ENCODE measurements at regions not wholly inside any gene's neighbourhood (a gene's known extent, or its start where the extent isn't known, plus 50 kb on each side); places are given as distances from the start of the nearest gene placed in this dataset.

GRCh38 chr18:78793313-78794070, 186.1 kb upstream of the SALL3 start:
- CTCF ChIA-PET (ENCODE audit: low intra/inter-chr PET ratio, low total read pairs) = no interaction called here
- no peak for FAIRE-seq
- no peaks in the 10 kb centered on the region for H4K20me1 ChIP-seq (ENCODE audit: insufficient read depth, low read length)

More at GRCh38 chr18:78793313-78794070, 186.1 kb upstream of the SALL3 start:
- WGBS (ENCODE audit: low lambda C conversion rate) = 13% methylated on average over 13 of the region's 19 CpGs
- POLR2A ChIA-PET = no interaction called here
- H3K27me3 ChIP-seq (ENCODE audit: control insufficient read depth in 1 of 2, insufficient read depth in 2 of 2, low read length in 2 of 2) = peaks cover 3 to 47% of the 10 kb centered on the region in 2 experiments; a peak in 3 of 5 replicates
- ATAC-seq (no peak), DNase-seq (ENCODE audit: low spot score) (no peak)
- no peak overlapping the region for H2AFZ ChIP-seq (ENCODE audit: low read length)
- no peaks in the 10 kb centered on the region for H3K36me3 ChIP-seq (replicated peaks in 1 of 2; ENCODE audit: control insufficient read depth in 1 of 2, insufficient read depth in 2 of 2, low read length in 2 of 2)
- no peak overlapping the region for H3K9ac ChIP-seq (ENCODE audit: insufficient read depth, low read depth, low read length)
- no peak overlapping the region for H3K27ac ChIP-seq (ENCODE audit: extremely low read length, insufficient read depth, low read length)
- H3K4me2 ChIP-seq (ENCODE audit: low read depth, low read length) = no peak overlapping the region
- intact Hi-C loops (cut with micrococcal nuclease; ENCODE audit: unreplicated experiment) (no loop called here), in situ Hi-C loops (cut with HindIII; ENCODE audit: extremely low pct_ligation_motif_present, low pct_unique_long_range_greater_than_20kb) (no loop called here)
- no peaks in the 10 kb centered on the region for H3K9me3 ChIP-seq (ENCODE audit: low read length)
- H3K4me3 ChIP-seq (replicated peaks in 1 of 3; ENCODE audit: insufficient read depth in 1 of 3, low read depth in 2 of 3, low read length in 3 of 3) = no peak overlapping the region
- BruUV-seq (replicated peaks) = no TSS peak
- H3K4me1 ChIP-seq (ENCODE audit: insufficient read depth, low read length) = no peaks in the 10 kb centered on the region
- TF ChIP-seq, protein P1, sequence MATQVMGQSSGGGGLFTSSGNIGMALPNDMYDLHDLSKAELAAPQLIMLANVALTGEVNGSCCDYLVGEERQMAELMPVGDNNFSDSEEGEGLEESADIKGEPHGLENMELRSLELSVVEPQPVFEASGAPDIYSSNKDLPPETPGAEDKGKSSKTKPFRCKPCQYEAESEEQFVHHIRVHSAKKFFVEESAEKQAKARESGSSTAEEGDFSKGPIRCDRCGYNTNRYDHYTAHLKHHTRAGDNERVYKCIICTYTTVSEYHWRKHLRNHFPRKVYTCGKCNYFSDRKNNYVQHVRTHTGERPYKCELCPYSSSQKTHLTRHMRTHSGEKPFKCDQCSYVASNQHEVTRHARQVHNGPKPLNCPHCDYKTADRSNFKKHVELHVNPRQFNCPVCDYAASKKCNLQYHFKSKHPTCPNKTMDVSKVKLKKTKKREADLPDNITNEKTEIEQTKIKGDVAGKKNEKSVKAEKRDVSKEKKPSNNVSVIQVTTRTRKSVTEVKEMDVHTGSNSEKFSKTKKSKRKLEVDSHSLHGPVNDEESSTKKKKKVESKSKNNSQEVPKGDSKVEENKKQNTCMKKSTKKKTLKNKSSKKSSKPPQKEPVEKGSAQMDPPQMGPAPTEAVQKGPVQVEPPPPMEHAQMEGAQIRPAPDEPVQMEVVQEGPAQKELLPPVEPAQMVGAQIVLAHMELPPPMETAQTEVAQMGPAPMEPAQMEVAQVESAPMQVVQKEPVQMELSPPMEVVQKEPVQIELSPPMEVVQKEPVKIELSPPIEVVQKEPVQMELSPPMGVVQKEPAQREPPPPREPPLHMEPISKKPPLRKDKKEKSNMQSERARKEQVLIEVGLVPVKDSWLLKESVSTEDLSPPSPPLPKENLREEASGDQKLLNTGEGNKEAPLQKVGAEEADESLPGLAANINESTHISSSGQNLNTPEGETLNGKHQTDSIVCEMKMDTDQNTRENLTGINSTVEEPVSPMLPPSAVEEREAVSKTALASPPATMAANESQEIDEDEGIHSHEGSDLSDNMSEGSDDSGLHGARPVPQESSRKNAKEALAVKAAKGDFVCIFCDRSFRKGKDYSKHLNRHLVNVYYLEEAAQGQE (IDR thresholded peaks at IDR 0.05; ENCODE audit: borderline replicate concordance in 1 of 2, low read depth in 1 of 2, low read length in 2 of 2) = peak in 1 of 2 experiments; percentile 19; a peak in 2 of 4 replicates
- no peak for TF ChIP-seq BHLHE40 (IDR thresholded peaks at IDR 0.05; ENCODE audit: low read length)
- H3K79me2 ChIP-seq (ENCODE audit: insufficient read depth, low read length) = no peaks in the 10 kb centered on the region

Data from HepG2 (cell line).